ENCODE measurements at regions not wholly inside any gene's neighbourhood (a gene's known extent, or its start where the extent isn't known, plus 50 kb on each side); places are given as distances from the start of the nearest gene placed in this dataset.

DNA sequence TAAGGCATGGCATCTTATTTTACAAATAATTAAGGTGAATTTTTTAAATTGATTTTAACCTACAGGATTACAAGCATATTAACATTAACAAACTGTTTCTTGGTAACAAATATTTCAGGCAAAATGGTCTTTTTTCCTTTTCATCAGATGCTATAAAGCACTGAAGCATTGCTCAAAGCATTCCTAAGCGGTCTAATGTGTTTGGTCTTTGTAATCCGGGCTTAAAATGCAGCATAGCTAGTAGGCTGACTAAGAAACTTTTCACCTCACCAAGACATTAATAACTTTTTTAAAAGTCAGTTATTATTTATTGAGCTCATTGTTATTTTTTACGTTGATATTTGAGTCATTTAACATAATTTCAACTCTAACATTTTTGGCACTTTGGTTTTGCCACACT, 538.8 kb upstream of the SLC39A10 start (continued):
- TF ChIP-seq, protein P1, sequence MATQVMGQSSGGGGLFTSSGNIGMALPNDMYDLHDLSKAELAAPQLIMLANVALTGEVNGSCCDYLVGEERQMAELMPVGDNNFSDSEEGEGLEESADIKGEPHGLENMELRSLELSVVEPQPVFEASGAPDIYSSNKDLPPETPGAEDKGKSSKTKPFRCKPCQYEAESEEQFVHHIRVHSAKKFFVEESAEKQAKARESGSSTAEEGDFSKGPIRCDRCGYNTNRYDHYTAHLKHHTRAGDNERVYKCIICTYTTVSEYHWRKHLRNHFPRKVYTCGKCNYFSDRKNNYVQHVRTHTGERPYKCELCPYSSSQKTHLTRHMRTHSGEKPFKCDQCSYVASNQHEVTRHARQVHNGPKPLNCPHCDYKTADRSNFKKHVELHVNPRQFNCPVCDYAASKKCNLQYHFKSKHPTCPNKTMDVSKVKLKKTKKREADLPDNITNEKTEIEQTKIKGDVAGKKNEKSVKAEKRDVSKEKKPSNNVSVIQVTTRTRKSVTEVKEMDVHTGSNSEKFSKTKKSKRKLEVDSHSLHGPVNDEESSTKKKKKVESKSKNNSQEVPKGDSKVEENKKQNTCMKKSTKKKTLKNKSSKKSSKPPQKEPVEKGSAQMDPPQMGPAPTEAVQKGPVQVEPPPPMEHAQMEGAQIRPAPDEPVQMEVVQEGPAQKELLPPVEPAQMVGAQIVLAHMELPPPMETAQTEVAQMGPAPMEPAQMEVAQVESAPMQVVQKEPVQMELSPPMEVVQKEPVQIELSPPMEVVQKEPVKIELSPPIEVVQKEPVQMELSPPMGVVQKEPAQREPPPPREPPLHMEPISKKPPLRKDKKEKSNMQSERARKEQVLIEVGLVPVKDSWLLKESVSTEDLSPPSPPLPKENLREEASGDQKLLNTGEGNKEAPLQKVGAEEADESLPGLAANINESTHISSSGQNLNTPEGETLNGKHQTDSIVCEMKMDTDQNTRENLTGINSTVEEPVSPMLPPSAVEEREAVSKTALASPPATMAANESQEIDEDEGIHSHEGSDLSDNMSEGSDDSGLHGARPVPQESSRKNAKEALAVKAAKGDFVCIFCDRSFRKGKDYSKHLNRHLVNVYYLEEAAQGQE (IDR thresholded peaks at IDR 0.05; ENCODE audit: low read depth): no peak
- TF ChIP-seq EGR1 (IDR thresholded peaks at IDR 0.05; ENCODE audit: low read depth): no peak
- no peak for TF ChIP-seq POLR2A (IDR thresholded peaks at IDR 0.05; ENCODE audit: borderline replicate concordance, extremely low read depth, insufficient read depth, insufficient read length)
- TF ChIP-seq TCF7L2 (IDR thresholded peaks at IDR 0.05; ENCODE audit: borderline replicate concordance, extremely low read depth, insufficient read depth, insufficient read length): no peak
- no peak for TF ChIP-seq JUND (IDR thresholded peaks at IDR 0.05)

DNA sequence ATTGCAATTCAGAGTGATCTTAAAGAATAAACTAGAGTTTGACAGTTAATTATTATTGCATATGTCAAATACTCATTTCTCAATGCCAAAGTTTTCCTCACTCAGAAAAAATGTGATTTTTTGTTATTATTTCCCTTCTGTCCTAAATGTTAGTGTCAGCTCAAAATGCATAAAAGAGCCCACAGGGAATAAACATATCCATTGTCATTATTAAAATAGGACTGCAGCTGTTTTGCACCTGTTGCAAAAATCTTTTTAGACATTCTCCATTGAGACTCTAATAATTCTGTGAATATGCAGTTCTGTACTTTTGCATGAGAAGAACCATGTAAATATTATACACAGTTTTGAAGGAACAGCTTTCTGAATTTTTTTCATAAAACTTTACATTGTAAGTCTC, 540.0 kb upstream of the SLC39A10 start:
- Histone ChIP-seq H3K79me2 (ENCODE audit: insufficient read depth, low read length) (no peaks in the 10 kb centered on the region), H3K9ac (ENCODE audit: low read length) (no peak overlapping the region), H2AFZ (ENCODE audit: low read depth, low read length, poor library complexity, severe bottlenecking) (no peak overlapping the region), H3K4me3 (replicated peaks in 1 of 2; ENCODE audit: low read depth in 1 of 2, low read length in 2 of 2) (no peak overlapping the region), H3K9me2 (ENCODE audit: insufficient read depth) (no peaks in the 10 kb centered on the region), H3K27me3 (ENCODE audit: insufficient read depth, low read length) (no peaks in the 10 kb centered on the region), H3K4me2 (ENCODE audit: low read length) (no peak overlapping the region), H3K9me3 (ENCODE audit: control insufficient read depth in 1 of 2, insufficient read depth in 1 of 2, low read depth in 1 of 2, low read length in 2 of 2) (no peaks in the 10 kb centered on the region), H3K27ac (ENCODE audit: low read depth, low read length) (no peak overlapping the region), H4K20me1 (ENCODE audit: insufficient read depth) (no peaks in the 10 kb centered on the region), H3K36me3 (ENCODE audit: control insufficient read depth in 1 of 2, insufficient read depth in 2 of 2, low read length in 2 of 2) (no peaks in the 10 kb centered on the region), H3K4me1 (ENCODE audit: control insufficient read depth in 1 of 2, insufficient read depth in 2 of 2, low read length in 2 of 2) (no peaks in the 10 kb centered on the region)
- ATAC-seq: no peak
- ChIA-PET CTCF (no interaction called here), POLR2A (no interaction called here), RAD21 (ENCODE audit: low non-redundant PET in 1 of 2, low total read pairs in 2 of 2, uncharacterized antibody in 2 of 2, unreplicated experiment in 2 of 2) (no interaction called here)
- BruUV-seq (replicated peaks): no TSS peak
- DNase-seq (ENCODE audit: low read depth, low spot score): no peak
- intact Hi-C loops (cut with micrococcal nuclease): no loop called here
- TF ChIP-seq SRF (IDR thresholded peaks at IDR 0.05; ENCODE audit: low read depth): no peak
- no peak for TF ChIP-seq POLR2A (IDR thresholded peaks at IDR 0.05; ENCODE audit: borderline replicate concordance, extremely low read depth, insufficient read depth, insufficient read length)
- TF ChIP-seq, protein P2, sequence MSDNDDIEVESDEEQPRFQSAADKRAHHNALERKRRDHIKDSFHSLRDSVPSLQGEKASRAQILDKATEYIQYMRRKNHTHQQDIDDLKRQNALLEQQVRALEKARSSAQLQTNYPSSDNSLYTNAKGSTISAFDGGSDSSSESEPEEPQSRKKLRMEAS (IDR thresholded peaks at IDR 0.05): no peak
- TF ChIP-seq RAD21 (IDR thresholded peaks at IDR 0.05; ENCODE audit: low read depth): no peak
- no peak for TF ChIP-seq CEBPB (IDR thresholded peaks at IDR 0.05; ENCODE audit: low read depth)
- no peak for TF ChIP-seq POLR2AphosphoS5 (IDR thresholded peaks at IDR 0.05; ENCODE audit: low read depth, low read length)
- TF ChIP-seq JUND (IDR thresholded peaks at IDR 0.05): no peak
- TF ChIP-seq ELF1 (IDR thresholded peaks at IDR 0.05; ENCODE audit: borderline replicate concordance, low read depth): no peak
- TF ChIP-seq EZH2 (IDR thresholded peaks at IDR 0.05): no peak
- TF ChIP-seq ZFX (IDR thresholded peaks at IDR 0.05): no peak
- TF ChIP-seq EGR1 (IDR thresholded peaks at IDR 0.05; ENCODE audit: low read depth): no peak
- TF ChIP-seq YY1 (IDR thresholded peaks at IDR 0.05; ENCODE audit: extremely low read depth, insufficient replicate concordance, low read depth, low read length): no peak
- TF ChIP-seq, protein P3, sequence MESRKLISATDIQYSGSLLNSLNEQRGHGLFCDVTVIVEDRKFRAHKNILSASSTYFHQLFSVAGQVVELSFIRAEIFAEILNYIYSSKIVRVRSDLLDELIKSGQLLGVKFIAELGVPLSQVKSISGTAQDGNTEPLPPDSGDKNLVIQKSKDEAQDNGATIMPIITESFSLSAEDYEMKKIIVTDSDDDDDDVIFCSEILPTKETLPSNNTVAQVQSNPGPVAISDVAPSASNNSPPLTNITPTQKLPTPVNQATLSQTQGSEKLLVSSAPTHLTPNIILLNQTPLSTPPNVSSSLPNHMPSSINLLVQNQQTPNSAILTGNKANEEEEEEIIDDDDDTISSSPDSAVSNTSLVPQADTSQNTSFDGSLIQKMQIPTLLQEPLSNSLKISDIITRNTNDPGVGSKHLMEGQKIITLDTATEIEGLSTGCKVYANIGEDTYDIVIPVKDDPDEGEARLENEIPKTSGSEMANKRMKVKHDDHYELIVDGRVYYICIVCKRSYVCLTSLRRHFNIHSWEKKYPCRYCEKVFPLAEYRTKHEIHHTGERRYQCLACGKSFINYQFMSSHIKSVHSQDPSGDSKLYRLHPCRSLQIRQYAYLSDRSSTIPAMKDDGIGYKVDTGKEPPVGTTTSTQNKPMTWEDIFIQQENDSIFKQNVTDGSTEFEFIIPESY (IDR thresholded peaks at IDR 0.05; ENCODE audit: extremely low read depth, insufficient replicate concordance, low read length): no peak
- no peak for TF ChIP-seq EZH2phosphoT487 (IDR thresholded peaks at IDR 0.05; ENCODE audit: borderline replicate concordance)
- TF ChIP-seq SIN3A (IDR thresholded peaks at IDR 0.05; ENCODE audit: low read depth): no peak

Measured in HCT116 (cell line).